Adrenal gland (tissue), 5 donors: ENCODE measurements at regions not wholly inside any gene's neighbourhood (a gene's known extent, or its start where the extent isn't known, plus 50 kb on each side); places are given as distances from the start of the nearest gene placed in this dataset.

Experiments used
- POLR2A ChIP-seq, 2 donors: fragments of 450-650 bp; IDR thresholded peaks; one replicate each; pipeline ENCODE4 v1.6.1; 2017; ENCODE audit warnings: antibody characterized with exemption in 2 of 2, mild to moderate bottlenecking in 2 of 2, moderate library complexity in 1 of 2
- TF ChIP-seq, protein P1 (sequence below), 6 experiments: fragments of 450-650 bp in 4 of 6; fragments of 200-600 bp in 2 of 6; sonication (generic) in 1 of 6; IDR thresholded peaks; 1 replicate in 5 of 6; 2 replicates in 1 of 6; pipeline versions ENCODE4 v1.5.1 to v1.8.0; 2016 to 2021; ENCODE audit warnings: antibody characterized with exemption in 6 of 6, mild to moderate bottlenecking in 2 of 6, moderate library complexity in 1 of 6
- donor health status: DM: no; HTN: no; CAD: no.

DNA sequence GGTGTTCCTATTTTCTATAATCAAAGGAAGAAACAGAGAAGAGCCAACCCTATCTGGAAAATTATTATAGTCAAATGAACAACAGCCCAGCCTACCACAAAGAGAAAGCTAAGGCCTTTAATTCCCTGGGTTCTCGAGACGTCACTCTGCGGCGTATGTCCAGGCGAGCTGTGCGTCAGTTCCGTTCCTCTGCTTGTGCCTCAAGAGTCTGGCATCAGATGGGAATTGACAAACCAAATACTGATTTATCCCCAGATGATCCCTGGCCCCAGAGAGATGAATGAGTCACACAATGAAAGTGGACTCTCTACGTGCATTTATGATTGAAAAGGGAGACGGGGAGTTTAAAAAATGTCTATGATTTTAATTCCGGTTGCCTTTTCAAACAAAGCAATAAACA lies 151.6 kb upstream of the PDE10A start:
- TF ChIP-seq, protein P1, sequence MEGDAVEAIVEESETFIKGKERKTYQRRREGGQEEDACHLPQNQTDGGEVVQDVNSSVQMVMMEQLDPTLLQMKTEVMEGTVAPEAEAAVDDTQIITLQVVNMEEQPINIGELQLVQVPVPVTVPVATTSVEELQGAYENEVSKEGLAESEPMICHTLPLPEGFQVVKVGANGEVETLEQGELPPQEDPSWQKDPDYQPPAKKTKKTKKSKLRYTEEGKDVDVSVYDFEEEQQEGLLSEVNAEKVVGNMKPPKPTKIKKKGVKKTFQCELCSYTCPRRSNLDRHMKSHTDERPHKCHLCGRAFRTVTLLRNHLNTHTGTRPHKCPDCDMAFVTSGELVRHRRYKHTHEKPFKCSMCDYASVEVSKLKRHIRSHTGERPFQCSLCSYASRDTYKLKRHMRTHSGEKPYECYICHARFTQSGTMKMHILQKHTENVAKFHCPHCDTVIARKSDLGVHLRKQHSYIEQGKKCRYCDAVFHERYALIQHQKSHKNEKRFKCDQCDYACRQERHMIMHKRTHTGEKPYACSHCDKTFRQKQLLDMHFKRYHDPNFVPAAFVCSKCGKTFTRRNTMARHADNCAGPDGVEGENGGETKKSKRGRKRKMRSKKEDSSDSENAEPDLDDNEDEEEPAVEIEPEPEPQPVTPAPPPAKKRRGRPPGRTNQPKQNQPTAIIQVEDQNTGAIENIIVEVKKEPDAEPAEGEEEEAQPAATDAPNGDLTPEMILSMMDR (IDR thresholded peaks at IDR 0.05) = no peak
- no peak for TF ChIP-seq POLR2A (IDR thresholded peaks at IDR 0.05)
